Mesothelial cell of epicardium (in vitro differentiated cells): ENCODE measurements at regions not wholly inside any gene's neighbourhood (a gene's known extent, or its start where the extent isn't known, plus 50 kb on each side); places are given as distances from the start of the nearest gene placed in this dataset.

Experiments used
- DNase-seq, 2 experiments: peaks; one replicate each; pipeline ENCODE4 v3.0.0; 2021; ENCODE audit warnings: low spot score in 2 of 2; ENCODE audit not compliant: unreplicated experiment in 2 of 2
- H3K27ac Mint-ChIP-seq: 2 replicates; pipeline ENCODE4 v1.8.0; 2021; ENCODE audit warnings: mixed read lengths
- H3K27me3 Mint-ChIP-seq: 2 replicates; pipeline ENCODE4 v1.8.0; 2021; ENCODE audit warnings: low read depth, mixed read lengths
- H3K36me3 Mint-ChIP-seq: 2 replicates; pipeline ENCODE4 v1.8.0; 2021; ENCODE audit warnings: mixed read lengths
- H3K4me1 Mint-ChIP-seq: 2 replicates; pipeline ENCODE4 v1.8.0; 2021; ENCODE audit warnings: mixed read lengths
- H3K4me3 Mint-ChIP-seq: 2 replicates; pipeline ENCODE4 v1.8.0; 2021; ENCODE audit warnings: mild to moderate bottlenecking, moderate library complexity, mixed read lengths
- H3K9me3 Mint-ChIP-seq: 2 replicates; pipeline ENCODE4 v1.8.0; 2021; ENCODE audit warnings: mixed read lengths
- TF ChIP-seq, protein P1 (sequence below): fragments of 200-600 bp; sonication (generic); IDR thresholded peaks from one replicate; pipeline ENCODE4 v1.5.0; 2021; ENCODE audit warnings: antibody characterized with exemption; ENCODE audit not compliant: unreplicated experiment

DNA sequence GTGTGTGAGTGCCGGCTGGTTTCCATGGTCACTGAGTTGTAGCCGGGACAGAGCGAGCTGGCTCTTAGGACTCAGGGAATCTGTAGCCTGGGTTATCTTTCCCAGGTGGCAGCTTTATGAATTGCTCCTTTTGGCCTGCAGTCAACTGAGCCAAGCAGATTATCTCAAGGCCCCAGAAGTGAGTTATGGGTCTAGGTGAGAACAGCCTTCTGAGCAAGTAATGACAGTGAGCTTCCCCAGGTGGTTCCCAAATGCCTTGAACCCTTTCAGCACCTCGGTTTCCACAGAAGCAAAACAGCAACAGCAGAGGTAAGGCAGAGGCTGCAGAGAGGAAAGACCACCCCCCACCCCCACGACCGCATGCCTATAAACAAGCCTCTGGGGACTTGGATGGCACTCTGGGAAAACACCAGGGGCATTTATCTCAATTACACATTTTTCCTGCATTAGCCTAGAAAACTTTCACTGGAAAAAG is 56.7 kb upstream of the DGKG start:
- TF ChIP-seq, protein P1, sequence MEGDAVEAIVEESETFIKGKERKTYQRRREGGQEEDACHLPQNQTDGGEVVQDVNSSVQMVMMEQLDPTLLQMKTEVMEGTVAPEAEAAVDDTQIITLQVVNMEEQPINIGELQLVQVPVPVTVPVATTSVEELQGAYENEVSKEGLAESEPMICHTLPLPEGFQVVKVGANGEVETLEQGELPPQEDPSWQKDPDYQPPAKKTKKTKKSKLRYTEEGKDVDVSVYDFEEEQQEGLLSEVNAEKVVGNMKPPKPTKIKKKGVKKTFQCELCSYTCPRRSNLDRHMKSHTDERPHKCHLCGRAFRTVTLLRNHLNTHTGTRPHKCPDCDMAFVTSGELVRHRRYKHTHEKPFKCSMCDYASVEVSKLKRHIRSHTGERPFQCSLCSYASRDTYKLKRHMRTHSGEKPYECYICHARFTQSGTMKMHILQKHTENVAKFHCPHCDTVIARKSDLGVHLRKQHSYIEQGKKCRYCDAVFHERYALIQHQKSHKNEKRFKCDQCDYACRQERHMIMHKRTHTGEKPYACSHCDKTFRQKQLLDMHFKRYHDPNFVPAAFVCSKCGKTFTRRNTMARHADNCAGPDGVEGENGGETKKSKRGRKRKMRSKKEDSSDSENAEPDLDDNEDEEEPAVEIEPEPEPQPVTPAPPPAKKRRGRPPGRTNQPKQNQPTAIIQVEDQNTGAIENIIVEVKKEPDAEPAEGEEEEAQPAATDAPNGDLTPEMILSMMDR, result no peak
- Mint-ChIP-seq H3K36me3 (no peaks in the 10 kb centered on the region), H3K27me3 (peaks cover 46% of the 10 kb centered on the region), H3K27ac (no peak overlapping the region), H3K4me1 (peaks cover 30% of the 10 kb centered on the region), H3K9me3 (peaks cover 4% of the 10 kb centered on the region), H3K4me3 (no peak overlapping the region)
- DNase-seq, result no peak

DNA sequence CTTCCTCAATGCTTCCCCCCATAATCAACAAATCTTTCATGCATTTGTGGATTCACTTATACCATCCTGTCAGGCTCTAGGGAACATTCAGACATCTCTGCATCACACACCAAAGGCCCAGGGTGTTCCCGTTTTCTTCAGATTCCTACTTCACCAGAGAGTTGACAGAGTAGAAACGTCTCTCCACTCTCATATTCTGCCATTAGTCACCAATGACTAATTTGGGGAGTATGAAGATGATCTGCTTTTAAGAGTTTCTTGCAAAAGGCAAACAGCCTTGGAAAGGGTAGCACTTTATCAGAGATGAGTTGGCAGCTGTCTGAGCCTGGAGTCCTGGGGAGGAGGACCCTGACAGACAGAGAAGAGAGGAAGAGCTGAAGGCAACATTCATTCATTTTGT is 55.8 kb upstream of the DGKG start:
- Mint-ChIP-seq H3K4me3 (no peak overlapping the region), H3K36me3 (no peaks in the 10 kb centered on the region), H3K27ac (no peak overlapping the region), H3K27me3 (peaks cover 56% of the 10 kb centered on the region), H3K4me1 (peaks cover 29% of the 10 kb centered on the region), H3K9me3 (peaks cover 4% of the 10 kb centered on the region)
- TF ChIP-seq, protein P1, result no peak
- DNase-seq, result no peak

DNA sequence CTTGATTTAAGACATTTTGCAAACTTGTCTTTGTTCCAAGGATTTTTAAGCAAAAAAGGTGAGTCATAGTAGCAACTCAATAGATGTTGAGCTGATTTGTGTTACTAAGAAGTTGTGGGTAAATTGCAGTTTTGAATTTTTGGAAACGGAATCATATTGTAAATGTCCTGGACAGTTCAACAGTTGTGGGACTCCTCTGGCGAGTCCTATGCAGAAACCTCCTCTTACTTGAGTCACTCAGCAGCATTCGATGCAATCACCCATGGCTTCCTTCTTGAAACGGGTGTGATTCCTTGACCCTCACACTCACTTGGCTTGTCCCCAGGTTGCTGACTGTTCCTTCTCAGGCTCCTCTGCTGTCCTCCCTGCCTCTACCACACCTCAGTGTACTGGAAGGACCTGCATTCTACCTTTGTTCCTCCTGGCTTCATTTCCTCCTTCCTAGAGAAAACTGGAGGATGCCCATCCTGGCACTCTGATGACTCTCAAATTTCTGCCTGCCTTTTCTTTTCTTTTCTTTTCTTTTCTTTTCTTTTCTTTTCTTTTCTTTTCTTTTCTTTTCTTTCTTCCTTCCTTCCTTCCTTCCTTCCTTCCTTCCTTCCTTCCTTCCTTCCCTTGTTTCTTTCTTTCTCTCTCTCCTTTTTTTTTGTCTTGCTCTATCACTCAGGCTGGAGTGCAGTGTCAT is 52.8 kb upstream of the DGKG start:
- H3K9me3 Mint-ChIP-seq, result peaks cover 4% of the 10 kb centered on the region
- no peak for DNase-seq
- H3K27ac Mint-ChIP-seq, result no peak overlapping the region
- H3K4me1 Mint-ChIP-seq, result peaks cover 29% of the 10 kb centered on the region
- no peaks in the 10 kb centered on the region for H3K36me3 Mint-ChIP-seq
- peaks cover 61% of the 10 kb centered on the region for H3K27me3 Mint-ChIP-seq
- no peak overlapping the region for H3K4me3 Mint-ChIP-seq
- TF ChIP-seq, protein P1, result no peak

DNA sequence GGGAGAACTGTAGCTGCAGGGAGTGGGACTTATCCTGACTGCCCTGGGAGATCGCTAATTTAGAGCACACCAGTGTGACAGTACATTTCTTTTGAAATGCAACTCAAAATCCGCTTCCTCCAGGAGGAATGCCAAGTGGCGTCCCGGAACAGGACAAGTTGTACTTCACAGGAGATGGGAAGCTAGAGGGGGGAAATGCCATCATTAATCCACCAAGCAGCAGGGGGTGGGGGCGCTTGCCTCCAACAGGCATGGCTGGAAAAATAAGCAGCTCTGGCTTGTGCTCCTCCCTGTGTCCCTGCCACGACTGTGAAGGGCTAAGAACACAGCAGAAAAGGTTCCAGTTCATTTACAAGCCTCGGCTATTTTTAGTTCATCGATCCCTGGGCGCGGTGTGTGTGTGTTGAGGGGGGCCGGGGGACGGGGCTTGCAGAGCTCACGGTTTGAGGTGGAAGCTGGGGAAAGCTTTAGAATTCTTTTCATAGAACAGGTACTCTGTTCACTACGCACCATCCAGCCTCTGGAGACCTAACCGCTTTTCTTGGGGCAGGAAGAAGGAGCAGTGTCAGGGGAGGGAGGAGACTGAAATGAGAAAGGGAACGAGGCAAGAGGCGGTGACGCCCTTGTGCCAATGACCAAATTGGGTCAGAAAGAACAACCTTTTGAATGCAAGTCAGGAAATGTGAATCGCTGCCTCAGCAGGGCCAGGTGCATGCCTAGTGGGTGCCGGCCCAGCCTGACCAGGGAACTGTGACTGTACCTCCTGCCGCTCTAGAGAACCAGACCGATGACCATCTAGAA is 51.8 kb upstream of the DGKG start:
- Mint-ChIP-seq H3K36me3 (no peaks in the 10 kb centered on the region), H3K4me1 (peaks cover 25% of the 10 kb centered on the region), H3K27ac (no peak overlapping the region), H3K27me3 (peaks cover 72% of the 10 kb centered on the region), H3K4me3 (peak overlapping the region; percentile 52), H3K9me3 (peaks cover 4% of the 10 kb centered on the region)
- TF ChIP-seq, protein P1, result no peak
- no peak for DNase-seq

DNA sequence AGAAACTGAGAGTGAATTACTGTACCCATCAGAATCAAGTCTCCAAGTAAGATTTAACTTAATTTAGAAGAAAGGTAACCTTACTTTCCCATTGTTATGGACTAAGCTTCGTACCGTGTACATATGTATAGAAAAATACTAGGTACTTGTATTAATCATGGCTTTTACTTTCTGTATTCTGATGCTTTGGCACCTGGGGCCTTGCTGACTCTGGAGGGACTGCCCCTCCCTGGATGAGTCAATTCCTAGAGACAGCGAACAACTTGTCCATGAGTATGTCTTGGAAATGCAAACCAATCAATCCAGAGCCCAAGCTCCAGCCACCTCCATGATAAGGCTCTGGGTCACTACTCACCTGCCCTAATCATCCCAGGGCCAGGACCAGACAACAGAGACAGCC is 50.0 kb upstream of the DGKG start:
- Mint-ChIP-seq H3K27ac (no peak overlapping the region), H3K4me3 (no peak overlapping the region), H3K27me3 (peaks cover 79% of the 10 kb centered on the region), H3K36me3 (no peaks in the 10 kb centered on the region), H3K4me1 (peaks cover 13% of the 10 kb centered on the region), H3K9me3 (peaks cover 3% of the 10 kb centered on the region)
- TF ChIP-seq, protein P1, result no peak
- DNase-seq, result no peak
